ENCODE measurements at regions not wholly inside any gene's neighbourhood (a gene's known extent, or its start where the extent isn't known, plus 50 kb on each side); places are given as distances from the start of the nearest gene placed in this dataset.

- DNase-seq (ENCODE audit: low read depth in 3 of 3, low spot score in 2 of 3), result no peak
Observed at GRCh38 chr3:70805061-70805889, 492.8 kb upstream of the MDFIC2 start.

DNA sequence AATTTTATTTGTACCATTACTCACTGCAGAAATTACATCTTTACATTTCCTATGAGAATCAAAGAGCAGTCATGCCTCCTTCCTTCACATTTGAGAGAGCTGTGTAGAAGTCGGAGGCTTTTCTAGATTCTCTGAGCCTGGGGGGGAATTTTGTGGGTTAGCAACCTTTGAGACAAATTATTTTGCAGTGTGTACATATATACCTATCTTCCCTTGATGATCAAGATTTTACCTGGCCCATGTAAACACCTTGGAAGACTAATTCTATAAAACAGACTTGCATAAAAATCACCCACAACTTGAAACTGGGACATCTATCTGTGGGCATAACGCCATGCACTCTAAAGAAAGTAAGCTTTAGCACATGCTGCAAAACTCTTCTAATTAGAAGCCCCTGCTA, 491.5 kb upstream of the MDFIC2 start:
- DNase-seq (ENCODE audit: low read depth in 3 of 3, low spot score in 2 of 3), result no peak

- DNase-seq (ENCODE audit: low read depth in 3 of 3, low spot score in 2 of 3), result no peak
Observed at GRCh38 chr3:70803319-70803718, 490.9 kb upstream of the MDFIC2 start.

DNA sequence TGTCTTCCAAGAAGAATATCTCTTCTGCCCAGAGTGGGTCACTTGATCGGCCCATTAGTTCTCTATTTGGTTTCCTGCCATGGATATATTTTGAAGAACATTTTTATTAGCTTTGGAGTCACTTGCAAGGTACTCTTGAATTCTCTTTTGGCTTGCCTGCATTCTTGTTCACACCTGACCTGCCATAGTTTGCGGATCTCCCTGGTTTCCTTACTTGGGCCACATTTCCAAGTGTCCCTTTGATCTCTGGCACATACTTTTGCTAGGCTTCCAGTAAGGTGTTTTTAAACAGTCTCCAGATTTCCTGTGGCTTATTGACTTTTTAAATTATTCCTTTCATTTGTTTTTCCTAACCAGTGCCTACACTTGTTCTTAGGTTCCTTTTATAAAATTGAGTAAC, 488.5 kb upstream of the MDFIC2 start:
- no peak for DNase-seq (ENCODE audit: low read depth in 3 of 3, low spot score in 2 of 3)

GRCh38 chr3:70789878-70790277, 477.4 kb upstream of the MDFIC2 start:
- DNase-seq (ENCODE audit: low read depth in 3 of 3, low spot score in 2 of 3), result no peak

GRCh38 chr3:70780790-70781189, 468.4 kb upstream of the MDFIC2 start:
- no peak for DNase-seq (ENCODE audit: low read depth in 3 of 3, low spot score in 2 of 3)

- DNase-seq (ENCODE audit: low read depth in 3 of 3, low spot score in 2 of 3), result no peak
Observed at GRCh38 chr3:70779296-70779695, 466.9 kb upstream of the MDFIC2 start.

- no peak for DNase-seq (ENCODE audit: low read depth in 3 of 3, low spot score in 2 of 3)
Observed at GRCh38 chr3:70776081-70776480, 463.6 kb upstream of the MDFIC2 start.

GRCh38 chr3:70775257-70775656, 462.8 kb upstream of the MDFIC2 start:
- no peak for DNase-seq (ENCODE audit: low read depth in 3 of 3, low spot score in 2 of 3)

- DNase-seq (ENCODE audit: low read depth in 3 of 3, low spot score in 2 of 3), result no peak
Observed at GRCh38 chr3:70774641-70775040, 462.2 kb upstream of the MDFIC2 start.

- DNase-seq (ENCODE audit: low read depth in 3 of 3, low spot score in 2 of 3), result no peak
Observed at GRCh38 chr3:70771426-70772147, 459.1 kb upstream of the MDFIC2 start.

- no peak for DNase-seq (ENCODE audit: low read depth in 3 of 3, low spot score in 2 of 3)
Observed at GRCh38 chr3:70770650-70771049, 458.2 kb upstream of the MDFIC2 start.

DNA sequence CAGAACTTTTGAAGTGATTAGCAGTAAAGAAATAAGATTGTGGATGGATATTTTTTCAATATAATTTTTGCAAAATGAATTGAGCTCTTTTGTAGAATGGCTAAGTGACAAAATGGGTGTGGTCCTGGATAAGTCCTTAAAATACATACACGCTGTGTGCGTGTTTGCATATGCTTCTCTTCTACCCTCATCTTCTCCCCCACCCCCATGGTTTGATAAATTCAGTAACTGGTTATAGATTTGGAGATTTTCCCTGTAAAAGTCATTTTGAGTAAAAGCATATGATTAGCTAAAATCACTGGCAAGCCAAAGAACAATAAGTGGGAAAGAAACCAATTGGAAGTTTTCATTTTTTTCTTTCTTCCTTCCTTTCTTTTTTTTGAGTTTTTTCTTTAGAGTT, 453.9 kb upstream of the MDFIC2 start:
- no peak for DNase-seq (ENCODE audit: low read depth in 3 of 3, low spot score in 2 of 3)

DNA sequence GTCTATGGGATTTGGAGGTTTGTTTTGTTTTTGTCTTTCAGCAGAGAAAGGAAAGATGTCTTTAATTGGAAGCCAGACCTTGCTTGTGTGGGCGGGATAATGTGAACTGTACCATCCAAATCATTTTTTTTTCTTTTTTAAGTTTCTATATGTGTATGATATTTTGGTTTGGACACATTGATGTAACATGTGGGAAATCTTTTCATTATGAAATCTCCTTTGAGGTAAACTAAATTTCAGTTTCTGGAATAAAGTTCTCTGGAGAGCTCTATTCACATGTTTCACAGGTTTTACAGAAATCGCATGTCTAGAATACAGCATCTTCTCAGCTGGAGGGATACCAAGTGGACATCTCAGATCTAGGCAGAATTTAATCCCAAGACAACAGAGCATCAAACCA, 451.5 kb upstream of the MDFIC2 start:
- DNase-seq (ENCODE audit: low read depth in 3 of 3, low spot score in 2 of 3), result no peak

GRCh38 chr3:70757658-70758057, 445.2 kb upstream of the MDFIC2 start:
- DNase-seq (ENCODE audit: low read depth in 3 of 3, low spot score in 2 of 3), result no peak

DNA sequence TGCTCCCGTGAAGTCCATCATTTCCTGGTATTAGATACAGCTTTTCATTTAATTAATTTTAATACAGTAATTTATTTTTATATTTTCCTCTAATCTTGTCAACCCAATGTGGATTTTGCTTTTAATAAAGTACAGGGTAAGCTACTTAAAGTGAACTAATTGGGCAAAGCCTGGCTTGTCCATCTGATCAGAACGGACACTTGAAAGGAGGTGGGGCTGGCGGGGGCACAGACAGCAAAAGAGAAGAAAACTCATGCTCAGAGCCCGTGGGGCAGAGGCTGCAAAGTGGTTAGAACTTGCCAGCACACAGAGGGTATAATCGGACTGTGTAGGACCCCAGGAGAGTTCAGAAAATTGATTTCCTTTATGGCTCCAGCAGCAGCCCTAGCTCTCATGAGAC, 443.1 kb upstream of the MDFIC2 start:
- DNase-seq (ENCODE audit: low read depth in 3 of 3, low spot score in 2 of 3), result no peak

DNA sequence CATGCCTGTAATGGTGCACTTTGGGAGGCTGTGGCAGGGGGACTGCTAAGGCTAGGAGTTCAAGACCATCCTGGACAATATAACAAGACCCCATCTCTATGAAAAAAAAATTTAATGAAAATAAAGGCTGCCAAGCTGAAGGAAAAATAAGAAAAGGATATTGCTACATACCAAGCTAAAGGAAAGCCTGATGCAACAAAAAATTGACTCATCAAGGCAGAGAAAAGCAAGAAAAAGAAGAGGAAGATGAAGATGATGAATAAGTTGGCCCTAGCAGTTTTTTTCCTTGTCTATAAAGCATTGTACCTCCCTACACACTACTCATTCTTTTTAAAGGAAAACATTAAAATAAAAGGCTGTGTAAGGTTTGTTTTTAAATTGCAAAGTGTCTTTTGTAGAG, 441.9 kb upstream of the MDFIC2 start:
- DNase-seq (ENCODE audit: low read depth in 3 of 3, low spot score in 2 of 3), result no peak

GRCh38 chr3:70753572-70753971, 441.1 kb upstream of the MDFIC2 start:
- DNase-seq (ENCODE audit: low read depth in 3 of 3, low spot score in 2 of 3), result no peak

GRCh38 chr3:70752051-70752450, 439.6 kb upstream of the MDFIC2 start:
- DNase-seq (ENCODE audit: low read depth in 3 of 3, low spot score in 2 of 3), result no peak

- no peak for DNase-seq (ENCODE audit: low read depth in 3 of 3, low spot score in 2 of 3)
Observed at GRCh38 chr3:70749122-70749521, 436.7 kb upstream of the MDFIC2 start.

DNA sequence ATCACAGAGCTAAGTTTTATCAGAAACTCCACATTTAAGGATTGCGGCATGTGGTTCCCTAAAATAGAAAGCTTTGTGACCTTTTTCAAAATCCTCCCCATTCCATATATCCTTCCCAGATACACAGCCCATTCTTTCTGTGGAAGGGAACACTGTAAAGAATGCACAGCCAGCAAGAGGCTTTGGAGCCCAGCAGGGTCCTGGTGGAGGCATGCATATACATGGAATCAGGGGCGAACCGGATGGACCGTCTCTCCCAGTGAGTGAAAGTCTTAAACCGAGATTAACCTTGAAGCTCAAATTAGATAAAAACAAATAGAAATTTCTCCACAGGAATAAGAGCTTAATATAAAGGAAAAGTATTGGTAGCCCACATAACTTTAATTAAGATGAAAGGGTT, 436.2 kb upstream of the MDFIC2 start:
- DNase-seq (ENCODE audit: low read depth in 3 of 3, low spot score in 2 of 3), result no peak

DNA sequence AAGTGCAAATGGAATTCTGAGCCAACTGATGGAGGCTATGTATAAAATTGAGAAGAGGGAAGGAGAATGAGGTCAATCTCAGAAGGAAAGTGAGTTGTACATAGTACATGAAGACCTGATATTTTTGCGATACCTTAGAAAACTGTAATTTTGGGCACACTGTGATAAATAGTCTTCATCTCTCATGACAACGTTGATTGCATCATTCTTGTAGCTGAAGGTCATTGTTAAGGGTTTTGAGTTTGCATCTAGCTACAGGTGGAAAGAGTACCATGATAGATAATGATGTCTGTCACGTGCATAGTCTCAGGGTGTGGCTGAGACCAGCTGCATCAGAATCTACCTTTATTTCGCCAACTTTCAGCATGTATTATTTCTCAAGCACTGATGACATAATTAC, 435.4 kb upstream of the MDFIC2 start:
- DNase-seq (ENCODE audit: low read depth in 3 of 3, low spot score in 2 of 3), result no peak

Data from right renal cortex interstitium (tissue), 3 donors.